ENCODE measurements at regions not wholly inside any gene's neighbourhood (a gene's known extent, or its start where the extent isn't known, plus 50 kb on each side); places are given as distances from the start of the nearest gene placed in this dataset.

- Mint-ChIP-seq H3K4me3 (ENCODE audit: unreplicated experiment) (no peak overlapping the region), H3K36me3 (ENCODE audit: insufficient read depth, unreplicated experiment) (no peaks in the 10 kb centered on the region), H3K4me1 (ENCODE audit: low read depth, unreplicated experiment) (peaks cover 14% of the 10 kb centered on the region), H3K27ac (ENCODE audit: unreplicated experiment) (no peak overlapping the region), H3K27me3 (ENCODE audit: insufficient read depth, unreplicated experiment) (no peaks in the 10 kb centered on the region), H3K9me3 (ENCODE audit: unreplicated experiment) (no peaks in the 10 kb centered on the region)
- no peaks in the 10 kb centered on the region for H3K36me3 ChIP-seq (ENCODE audit: control insufficient read depth, insufficient read depth, low read length)
- no peak overlapping the region for H3K4me3 ChIP-seq (ENCODE audit: low read depth, low read length)
- H3K27me3 ChIP-seq (replicated peaks; ENCODE audit: control insufficient read depth, insufficient read depth, low read length), result no peaks in the 10 kb centered on the region
- H3K9me3 ChIP-seq, result no peaks in the 10 kb centered on the region
- no TSS peak for BruUV-seq (replicated peaks)
- POLR2A ChIA-PET, result no interaction called here
- no peak for DNase-seq
- CTCF ChIA-PET, result no interaction called here
- intact Hi-C loops (cut with micrococcal nuclease; ENCODE audit: unreplicated experiment), result no loop called here
- H3K4me1 ChIP-seq, result no peaks in the 10 kb centered on the region
- no peak for TF ChIP-seq CTCF (IDR thresholded peaks at IDR 0.05; ENCODE audit: insufficient read depth in 1 of 2, low read depth in 1 of 2, low read length in 1 of 2, severe bottlenecking in 1 of 2, unreplicated experiment in 1 of 2)
Observed at GRCh38 chr2:15864176-15864769, 76.1 kb upstream of the MYCN start.

GRCh38 chr2:15865923-15866322, 74.4 kb upstream of the MYCN start:
- POLR2A ChIA-PET, result no interaction called here
- DNase-seq, result no peak
- H3K9me3 ChIP-seq, result no peaks in the 10 kb centered on the region
- TF ChIP-seq CTCF (IDR thresholded peaks at IDR 0.05; ENCODE audit: insufficient read depth in 1 of 2, low read depth in 1 of 2, low read length in 1 of 2, severe bottlenecking in 1 of 2, unreplicated experiment in 1 of 2), result no peak
- no peaks in the 10 kb centered on the region for H3K4me1 ChIP-seq
- no peaks in the 10 kb centered on the region for H3K9me3 Mint-ChIP-seq (ENCODE audit: unreplicated experiment)
- H3K27ac Mint-ChIP-seq (ENCODE audit: unreplicated experiment), result no peak overlapping the region
- BruUV-seq (replicated peaks), result no TSS peak
- H3K4me3 ChIP-seq (ENCODE audit: low read depth, low read length), result no peak overlapping the region
- H3K27me3 Mint-ChIP-seq (ENCODE audit: insufficient read depth, unreplicated experiment), result no peaks in the 10 kb centered on the region
- intact Hi-C loops (cut with micrococcal nuclease; ENCODE audit: unreplicated experiment), result no loop called here
- CTCF ChIA-PET, result no interaction called here
- no peaks in the 10 kb centered on the region for H3K36me3 Mint-ChIP-seq (ENCODE audit: insufficient read depth, unreplicated experiment)
- peaks cover 14% of the 10 kb centered on the region for H3K4me1 Mint-ChIP-seq (ENCODE audit: low read depth, unreplicated experiment)
- no peaks in the 10 kb centered on the region for H3K27me3 ChIP-seq (replicated peaks; ENCODE audit: control insufficient read depth, insufficient read depth, low read length)
- H3K36me3 ChIP-seq (ENCODE audit: control insufficient read depth, insufficient read depth, low read length), result no peaks in the 10 kb centered on the region
- H3K4me3 Mint-ChIP-seq (ENCODE audit: unreplicated experiment), result no peak overlapping the region

GRCh38 chr2:15866563-15867193, 73.7 kb upstream of the MYCN start:
- H3K4me1 Mint-ChIP-seq (ENCODE audit: low read depth, unreplicated experiment), result peaks cover 14% of the 10 kb centered on the region
- no TSS peak for BruUV-seq (replicated peaks)
- POLR2A ChIA-PET, result no interaction called here
- no peak overlapping the region for H3K4me3 Mint-ChIP-seq (ENCODE audit: unreplicated experiment)
- no peaks in the 10 kb centered on the region for H3K36me3 ChIP-seq (ENCODE audit: control insufficient read depth, insufficient read depth, low read length)
- no peak overlapping the region for H3K27ac Mint-ChIP-seq (ENCODE audit: unreplicated experiment)
- H3K27me3 ChIP-seq (replicated peaks; ENCODE audit: control insufficient read depth, insufficient read depth, low read length), result no peaks in the 10 kb centered on the region
- CTCF ChIA-PET, result no interaction called here
- H3K9me3 Mint-ChIP-seq (ENCODE audit: unreplicated experiment), result no peaks in the 10 kb centered on the region
- H3K27me3 Mint-ChIP-seq (ENCODE audit: insufficient read depth, unreplicated experiment), result no peaks in the 10 kb centered on the region
- intact Hi-C loops (cut with micrococcal nuclease; ENCODE audit: unreplicated experiment), result no loop called here
- TF ChIP-seq CTCF (IDR thresholded peaks at IDR 0.05; ENCODE audit: insufficient read depth in 1 of 2, low read depth in 1 of 2, low read length in 1 of 2, severe bottlenecking in 1 of 2, unreplicated experiment in 1 of 2), result no peak
- H3K36me3 Mint-ChIP-seq (ENCODE audit: insufficient read depth, unreplicated experiment), result no peaks in the 10 kb centered on the region
- H3K9me3 ChIP-seq, result no peaks in the 10 kb centered on the region
- no peak overlapping the region for H3K4me3 ChIP-seq (ENCODE audit: low read depth, low read length)
- no peaks in the 10 kb centered on the region for H3K4me1 ChIP-seq
- no peak for DNase-seq
